Right lobe of liver (tissue), 4 donors: ENCODE measurements at regions not wholly inside any gene's neighbourhood (a gene's known extent, or its start where the extent isn't known, plus 50 kb on each side); places are given as distances from the start of the nearest gene placed in this dataset.

Source experiments
- POLR2A ChIP-seq: fragments of 450-650 bp; IDR thresholded peaks from one replicate; pipeline ENCODE4 v1.6.1; 2017; ENCODE audit warnings: antibody characterized with exemption, mild to moderate bottlenecking
- TF ChIP-seq, protein P1 (sequence below), 4 donors: fragments of 200-600 bp in 3 of 4; fragments of 450-650 bp in 1 of 4; IDR thresholded peaks; one replicate each; pipeline versions ENCODE4 v1.5.1 to v1.8.0; 2016 to 2022; ENCODE audit warnings: antibody characterized with exemption in 4 of 4, mild to moderate bottlenecking in 2 of 4
- donor health status: DM: no; HTN: no; CAD: no.
- donor health status: DM: no; HTN: no; CAD: no.
- donor health status: DM: no; HTN: yes; CAD: no.

DNA sequence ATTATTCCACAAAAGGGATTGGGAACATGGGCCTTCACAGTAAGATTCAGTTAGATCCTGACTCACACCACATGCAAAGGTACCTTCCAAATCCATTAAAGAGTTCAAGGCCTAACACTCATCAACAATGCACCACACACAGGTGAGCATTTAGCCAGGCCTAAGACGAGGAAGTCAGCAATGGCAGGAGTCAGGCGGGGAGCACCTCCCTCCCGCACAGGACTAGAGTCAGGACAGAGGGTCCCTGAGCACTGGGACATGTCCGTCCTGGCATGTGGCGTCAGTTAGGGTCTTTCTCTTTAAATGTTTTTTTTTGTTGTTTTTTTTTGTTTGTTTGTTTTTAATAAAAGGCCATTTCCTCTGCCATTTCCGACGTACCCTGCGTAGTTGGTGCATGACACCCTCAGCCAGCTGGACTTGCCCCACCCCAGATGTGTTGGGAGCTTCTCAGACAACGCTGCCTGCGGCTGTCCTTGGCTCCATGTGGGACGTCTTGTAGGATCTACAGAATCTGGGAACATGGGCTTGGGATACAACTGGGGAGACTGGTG lies 1458.6 kb downstream of the BRD1 start:
- TF ChIP-seq, protein P1, sequence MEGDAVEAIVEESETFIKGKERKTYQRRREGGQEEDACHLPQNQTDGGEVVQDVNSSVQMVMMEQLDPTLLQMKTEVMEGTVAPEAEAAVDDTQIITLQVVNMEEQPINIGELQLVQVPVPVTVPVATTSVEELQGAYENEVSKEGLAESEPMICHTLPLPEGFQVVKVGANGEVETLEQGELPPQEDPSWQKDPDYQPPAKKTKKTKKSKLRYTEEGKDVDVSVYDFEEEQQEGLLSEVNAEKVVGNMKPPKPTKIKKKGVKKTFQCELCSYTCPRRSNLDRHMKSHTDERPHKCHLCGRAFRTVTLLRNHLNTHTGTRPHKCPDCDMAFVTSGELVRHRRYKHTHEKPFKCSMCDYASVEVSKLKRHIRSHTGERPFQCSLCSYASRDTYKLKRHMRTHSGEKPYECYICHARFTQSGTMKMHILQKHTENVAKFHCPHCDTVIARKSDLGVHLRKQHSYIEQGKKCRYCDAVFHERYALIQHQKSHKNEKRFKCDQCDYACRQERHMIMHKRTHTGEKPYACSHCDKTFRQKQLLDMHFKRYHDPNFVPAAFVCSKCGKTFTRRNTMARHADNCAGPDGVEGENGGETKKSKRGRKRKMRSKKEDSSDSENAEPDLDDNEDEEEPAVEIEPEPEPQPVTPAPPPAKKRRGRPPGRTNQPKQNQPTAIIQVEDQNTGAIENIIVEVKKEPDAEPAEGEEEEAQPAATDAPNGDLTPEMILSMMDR (IDR thresholded peaks at IDR 0.05) = no peak
- TF ChIP-seq POLR2A = no peak
